NCI-H146 (cell line): ENCODE measurements at regions not wholly inside any gene's neighbourhood (a gene's known extent, or its start where the extent isn't known, plus 50 kb on each side); places are given as distances from the start of the nearest gene placed in this dataset.
"Not testable (repeated sequence)": the region's sequence is repeated elsewhere in the genome, so short reads cannot be mapped to it uniquely, and the experiment has no call there.

ENCODE experiments used
- DNase-seq: peaks from one replicate; lab custom pipeline; 2025; lab: John Stamatoyannopoulos, UW

GRCh38 chr2:90069290-90069894 is 1377.9 kb downstream of the RPIA start:
- DNase-seq: no peak

- no peak for DNase-seq
Observed at GRCh38 chr2:90076311-90076710, 1384.8 kb downstream of the RPIA start.

GRCh38 chr2:90077948-90078347 is 1386.5 kb downstream of the RPIA start:
- no peak for DNase-seq

GRCh38 chr2:90079374-90079773 is 1387.9 kb downstream of the RPIA start:
- DNase-seq: no peak

GRCh38 chr2:90087792-90088191 is 1396.3 kb downstream of the RPIA start:
- DNase-seq: not testable (repeated sequence)

GRCh38 chr2:90093571-90094270 is 1402.2 kb downstream of the RPIA start:
- not testable (repeated sequence) for DNase-seq

- not testable (repeated sequence) for DNase-seq
Observed at GRCh38 chr2:90097617-90098016, 1406.1 kb downstream of the RPIA start.

GRCh38 chr2:90105142-90105541 is 1413.7 kb downstream of the RPIA start:
- DNase-seq: not testable (repeated sequence)

- DNase-seq: not testable (repeated sequence)
Observed at GRCh38 chr2:90123409-90123808, 1431.9 kb downstream of the RPIA start.

GRCh38 chr2:90139046-90139445 is 1447.6 kb downstream of the RPIA start:
- DNase-seq: not testable (repeated sequence)

- not testable (repeated sequence) for DNase-seq
Observed at GRCh38 chr2:90141558-90141957, 1450.1 kb downstream of the RPIA start.

GRCh38 chr2:90151805-90152204 is 1460.3 kb downstream of the RPIA start:
- not testable (repeated sequence) for DNase-seq

- not testable (repeated sequence) for DNase-seq
Observed at GRCh38 chr2:90170978-90171377, 1479.5 kb downstream of the RPIA start.

GRCh38 chr2:90173081-90173480 is 1481.6 kb downstream of the RPIA start:
- DNase-seq: not testable (repeated sequence)

- not testable (repeated sequence) for DNase-seq
Observed at GRCh38 chr2:90179591-90179990, 1488.1 kb downstream of the RPIA start.

- no peak for DNase-seq
Observed at GRCh38 chr2:90207454-90208058, 1516.1 kb downstream of the RPIA start.

- no peak for DNase-seq
Observed at GRCh38 chr2:90209009-90209408, 1517.5 kb downstream of the RPIA start.

- no peak for DNase-seq
Observed at GRCh38 chr2:90209806-90210205, 1518.3 kb downstream of the RPIA start.

GRCh38 chr2:90215880-90216279 is 1524.4 kb downstream of the RPIA start:
- DNase-seq: not testable (repeated sequence)

- DNase-seq: not testable (repeated sequence)
Observed at GRCh38 chr2:90216801-90217200, 1525.3 kb downstream of the RPIA start.

GRCh38 chr2:90218534-90218933 is 1527.1 kb downstream of the RPIA start:
- not testable (repeated sequence) for DNase-seq

- not testable (repeated sequence) for DNase-seq
Observed at GRCh38 chr2:90220623-90221299, 1529.3 kb downstream of the RPIA start.

- DNase-seq: no peak
Observed at GRCh38 chr2:90221300-90221651, 1529.8 kb downstream of the RPIA start.
